Bronchial epithelial cell (primary cell): ENCODE measurements at regions not wholly inside any gene's neighbourhood (a gene's known extent, or its start where the extent isn't known, plus 50 kb on each side); places are given as distances from the start of the nearest gene placed in this dataset.

Experiments
- DNase-seq: peaks from one replicate; pipeline ENCODE4 v3.0.0-alpha.2; 2010; ENCODE audit warnings: low read depth
- FAIRE-seq: peaks from 2 replicates; lab custom pipeline; 2011; peaks lifted over from hg19 to GRCh38; lab: Jason Lieb, UNC
- H3K27me3 ChIP-seq: 2 replicates; pipeline ENCODE4 v1.5.1; 2011; ENCODE audit warnings: low read length; ENCODE audit not compliant: control insufficient read depth, insufficient read depth
- H3K36me3 ChIP-seq: 2 replicates; pipeline ENCODE4 v1.5.1; 2011; ENCODE audit warnings: low read length; ENCODE audit not compliant: control insufficient read depth, insufficient read depth
- H3K4me3 ChIP-seq: 2 replicates; pipeline ENCODE4 v1.5.1; 2011; ENCODE audit warnings: mild to moderate bottlenecking, low read depth, low read length, control low read depth
- CTCF ChIP-seq: IDR thresholded peaks from 2 replicates; pipeline ENCODE4 v1.5.1; 2011; ENCODE audit warnings: mild to moderate bottlenecking, moderate library complexity, low read length, control low read depth, inconsistent platforms; ENCODE audit not compliant: insufficient read depth, severe bottlenecking

- DNase-seq (no peak), FAIRE-seq (no peak)
- Histone ChIP-seq H3K4me3 (no peak overlapping the region), H3K36me3 (no peaks in the 10 kb centered on the region), H3K27me3 (no peaks in the 10 kb centered on the region)
- no peak for TF ChIP-seq CTCF
Measured at GRCh38 chr4:62429297-62429696, 1229.2 kb downstream of the ADGRL3 start.

GRCh38 chr4:62415256-62415655 is 1215.1 kb downstream of the ADGRL3 start:
- DNase-seq (no peak), FAIRE-seq (no peak)
- Histone ChIP-seq H3K4me3 (no peak overlapping the region), H3K36me3 (no peaks in the 10 kb centered on the region), H3K27me3 (no peaks in the 10 kb centered on the region)
- TF ChIP-seq CTCF = no peak

- no peak for DNase-seq
- no peaks in the 10 kb centered on the region for H3K27me3 ChIP-seq
- no peak for FAIRE-seq
- no peak overlapping the region for H3K4me3 ChIP-seq
- no peaks in the 10 kb centered on the region for H3K36me3 ChIP-seq
- TF ChIP-seq CTCF = no peak
Measured at GRCh38 chr4:62414563-62414962, 1214.4 kb downstream of the ADGRL3 start.

- H3K27me3 ChIP-seq = no peaks in the 10 kb centered on the region
- no peak for TF ChIP-seq CTCF
- DNase-seq (no peak), FAIRE-seq (no peak)
- no peak overlapping the region for H3K4me3 ChIP-seq
- H3K36me3 ChIP-seq = no peaks in the 10 kb centered on the region
Measured at GRCh38 chr4:62410371-62411003, 1210.4 kb downstream of the ADGRL3 start.

- Histone ChIP-seq H3K4me3 (no peak overlapping the region), H3K36me3 (no peaks in the 10 kb centered on the region), H3K27me3 (no peaks in the 10 kb centered on the region)
- FAIRE-seq = no peak
- no peak for TF ChIP-seq CTCF
- DNase-seq = no peak
Measured at GRCh38 chr4:62408454-62408853, 1208.3 kb downstream of the ADGRL3 start.

GRCh38 chr4:62407534-62407933 is 1207.4 kb downstream of the ADGRL3 start:
- DNase-seq = no peak
- no peak overlapping the region for H3K4me3 ChIP-seq
- H3K36me3 ChIP-seq = no peaks in the 10 kb centered on the region
- TF ChIP-seq CTCF = no peak
- FAIRE-seq = no peak
- no peaks in the 10 kb centered on the region for H3K27me3 ChIP-seq
